ENCODE measurements at regions not wholly inside any gene's neighbourhood (a gene's known extent, or its start where the extent isn't known, plus 50 kb on each side); places are given as distances from the start of the nearest gene placed in this dataset.

DNA sequence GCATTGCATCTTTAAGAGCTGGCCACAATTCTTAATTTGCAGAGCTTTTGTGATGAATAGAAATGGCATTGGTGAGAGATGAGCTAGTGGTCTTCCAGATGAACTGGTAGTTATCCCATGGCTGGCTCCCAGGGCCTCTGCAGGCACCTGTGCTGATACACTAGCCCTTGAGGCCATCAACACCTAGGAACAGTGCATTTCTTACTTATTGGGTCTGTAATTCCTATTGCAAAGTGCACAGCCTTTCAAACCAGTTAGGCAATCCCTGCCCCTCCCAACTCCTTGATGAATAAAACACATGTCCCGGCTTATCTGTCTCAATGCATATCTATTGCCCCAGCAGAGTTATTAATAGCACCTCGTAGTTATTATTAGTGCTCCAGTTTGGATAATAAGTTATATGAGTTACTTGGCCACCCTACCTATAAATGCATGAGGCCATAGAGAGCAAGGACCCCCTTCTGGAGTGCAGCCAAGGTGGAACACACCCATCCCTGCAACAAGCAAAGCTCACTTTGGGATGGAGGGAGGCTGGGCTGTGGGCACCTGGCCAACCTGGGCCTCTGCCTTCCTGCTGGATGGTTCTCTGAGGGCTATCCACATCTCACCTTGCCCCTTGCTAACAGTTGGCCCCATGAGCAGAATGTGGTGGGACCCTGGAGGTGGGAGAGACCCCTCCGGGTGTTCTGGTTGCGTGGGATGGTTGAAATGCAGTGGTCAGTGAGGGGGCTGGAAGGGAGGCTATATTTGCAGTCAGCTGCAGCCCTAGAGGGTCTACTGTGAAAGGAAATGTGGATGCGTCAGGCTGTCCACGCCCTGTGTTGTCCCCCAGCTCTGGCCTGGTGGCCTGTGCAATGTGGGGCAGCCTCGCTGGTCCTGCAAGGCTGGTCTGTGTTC is 455.9 kb upstream of the HS6ST1 start (continued):
- no peak for TF ChIP-seq SNAPC4 (CRISPR knock-in tag; IDR thresholded peaks at IDR 0.05)
- TF ChIP-seq ZFY (CRISPR knock-in tag; IDR thresholded peaks at IDR 0.05) = no peak
- TF ChIP-seq ZSCAN29 (CRISPR knock-in tag; conservative IDR thresholded peaks at IDR 0.05) = no peak
- no peak for TF ChIP-seq SETDB1 (CRISPR knock-in tag; IDR thresholded peaks at IDR 0.05; ENCODE audit: borderline replicate concordance)
- TF ChIP-seq EZH2 (conservative IDR thresholded peaks at IDR 0.05; ENCODE audit: low read depth, low read length) = no peak
- no peak for TF ChIP-seq ZNF572 (CRISPR knock-in tag; IDR thresholded peaks at IDR 0.05)
- TF ChIP-seq THAP11 (CRISPR knock-in tag; IDR thresholded peaks at IDR 0.05) = no peak
- TF ChIP-seq ELF1 (CRISPR knock-in tag; IDR thresholded peaks at IDR 0.05) = no peak
